IPS DF 6.9 (cell line): ENCODE measurements at regions not wholly inside any gene's neighbourhood (a gene's known extent, or its start where the extent isn't known, plus 50 kb on each side); places are given as distances from the start of the nearest gene placed in this dataset.

Experiments
- DNase-seq: peaks from one replicate; pipeline ENCODE4 v3.0.0-alpha.2; 2013; ENCODE audit warnings: low read depth, low spot score
- H3K27ac ChIP-seq: one replicate; pipeline ENCODE4 v1.5.1; 2013; ENCODE audit warnings: low read length, control low read depth
- H3K27me3 ChIP-seq: 2 replicates; pipeline ENCODE4 v1.6.1; 2013; ENCODE audit warnings: mild to moderate bottlenecking, low read length; ENCODE audit not compliant: control insufficient read depth, insufficient read depth
- H3K36me3 ChIP-seq: 2 replicates; pipeline ENCODE4 v1.6.1; 2013; ENCODE audit warnings: low read length; ENCODE audit not compliant: control insufficient read depth, insufficient read depth
- H3K4me1 ChIP-seq: 2 replicates; pipeline ENCODE4 v1.6.1; 2013; ENCODE audit warnings: low read length; ENCODE audit not compliant: control insufficient read depth, insufficient read depth
- H3K4me3 ChIP-seq: 2 replicates; pipeline ENCODE4 v1.5.1; 2013; ENCODE audit warnings: mild to moderate bottlenecking, low read length
- H3K9me3 ChIP-seq: 2 replicates; pipeline ENCODE4 v1.6.1; 2013; ENCODE audit warnings: low read length, inconsistent platforms; ENCODE audit not compliant: control insufficient read depth, insufficient read depth
- WGBS: extraction: QIAGEN DNeasy Blood & Tissue Kit; methylation state at CpG from one replicate; pipeline ENCODE4 v1.1.7; 2013; ENCODE audit warnings: mixed read lengths, missing lambda C conversion rate; ENCODE audit not compliant: insufficient read length, insufficient coverage; 5-methylcytosine and 5-hydroxymethylcytosine counted together

DNA sequence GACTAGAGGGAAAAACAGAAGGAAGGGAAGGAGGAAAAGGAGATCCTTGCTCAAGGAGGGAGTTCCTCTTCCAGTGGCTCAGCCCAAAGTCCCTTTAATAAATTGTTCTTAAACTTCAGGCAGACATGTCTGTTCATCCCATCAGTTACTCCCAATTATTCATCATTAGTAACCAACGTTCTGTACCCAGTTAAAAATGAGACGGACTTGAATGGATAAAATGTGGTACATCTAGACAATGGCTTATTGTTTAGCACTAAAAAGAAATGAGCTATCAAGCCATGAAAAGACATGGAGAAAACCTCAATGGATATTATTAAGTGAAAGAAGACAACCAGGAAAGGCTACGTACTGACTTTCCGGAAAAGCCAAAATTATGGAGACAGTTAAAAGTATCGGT is 50.8 kb upstream of the ACSL3 start:
- H3K4me3 ChIP-seq, result no peak overlapping the region
- DNase-seq, result no peak
- no CpG with 5 or more reads among the region's 5 CpGs for WGBS
- no peak overlapping the region for H3K27ac ChIP-seq
- H3K4me1 ChIP-seq, result no peaks in the 10 kb centered on the region
- no peaks in the 10 kb centered on the region for H3K9me3 ChIP-seq
- H3K36me3 ChIP-seq, result no peaks in the 10 kb centered on the region
- H3K27me3 ChIP-seq, result no peaks in the 10 kb centered on the region; the same call in 1 of the 2 replicates
